Body of pancreas (tissue), 4 donors: ENCODE measurements at regions not wholly inside any gene's neighbourhood (a gene's known extent, or its start where the extent isn't known, plus 50 kb on each side); places are given as distances from the start of the nearest gene placed in this dataset.

ENCODE experiments used
- POLR2A ChIP-seq, 3 donors: fragments of 450-650 bp; IDR thresholded peaks; one replicate each; pipeline ENCODE4 v1.6.1; 2016; ENCODE audit warnings: antibody characterized with exemption in 3 of 3, mild to moderate bottlenecking in 2 of 3
- TF ChIP-seq, protein P1 (sequence below), 7 experiments: fragments of 450-650 bp in 4 of 7; fragments of 200-600 bp in 3 of 7; sonication (generic) in 3 of 7; IDR thresholded peaks; one replicate each; pipeline ENCODE4 v1.5.1; 2016 to 2019; ENCODE audit warnings: antibody characterized with exemption in 7 of 7

DNA sequence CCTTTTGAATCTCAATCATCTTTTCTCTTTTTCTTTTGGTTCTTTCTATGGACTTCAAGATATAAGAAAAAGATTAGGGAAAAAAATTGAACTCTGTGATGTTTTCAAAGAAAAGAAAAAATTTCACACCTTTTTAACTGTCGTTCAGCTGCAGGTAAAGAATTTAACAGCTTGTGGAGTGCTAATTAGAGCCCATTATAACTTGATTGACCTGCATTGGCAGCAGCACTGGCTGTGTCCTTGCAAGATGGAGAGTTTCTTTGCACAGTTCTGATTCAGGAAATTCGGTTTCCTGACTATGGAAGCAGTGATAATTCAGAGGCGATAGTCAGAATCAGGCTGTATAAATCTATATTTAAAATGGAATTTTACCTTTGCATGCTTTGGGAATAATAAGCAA lies 183.2 kb upstream of the DACH1 start:
- TF ChIP-seq, protein P1, sequence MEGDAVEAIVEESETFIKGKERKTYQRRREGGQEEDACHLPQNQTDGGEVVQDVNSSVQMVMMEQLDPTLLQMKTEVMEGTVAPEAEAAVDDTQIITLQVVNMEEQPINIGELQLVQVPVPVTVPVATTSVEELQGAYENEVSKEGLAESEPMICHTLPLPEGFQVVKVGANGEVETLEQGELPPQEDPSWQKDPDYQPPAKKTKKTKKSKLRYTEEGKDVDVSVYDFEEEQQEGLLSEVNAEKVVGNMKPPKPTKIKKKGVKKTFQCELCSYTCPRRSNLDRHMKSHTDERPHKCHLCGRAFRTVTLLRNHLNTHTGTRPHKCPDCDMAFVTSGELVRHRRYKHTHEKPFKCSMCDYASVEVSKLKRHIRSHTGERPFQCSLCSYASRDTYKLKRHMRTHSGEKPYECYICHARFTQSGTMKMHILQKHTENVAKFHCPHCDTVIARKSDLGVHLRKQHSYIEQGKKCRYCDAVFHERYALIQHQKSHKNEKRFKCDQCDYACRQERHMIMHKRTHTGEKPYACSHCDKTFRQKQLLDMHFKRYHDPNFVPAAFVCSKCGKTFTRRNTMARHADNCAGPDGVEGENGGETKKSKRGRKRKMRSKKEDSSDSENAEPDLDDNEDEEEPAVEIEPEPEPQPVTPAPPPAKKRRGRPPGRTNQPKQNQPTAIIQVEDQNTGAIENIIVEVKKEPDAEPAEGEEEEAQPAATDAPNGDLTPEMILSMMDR (IDR thresholded peaks at IDR 0.05): no peak
- no peak for TF ChIP-seq POLR2A (IDR thresholded peaks at IDR 0.05)
